ENCODE measurements at regions not wholly inside any gene's neighbourhood (a gene's known extent, or its start where the extent isn't known, plus 50 kb on each side); places are given as distances from the start of the nearest gene placed in this dataset.

DNA sequence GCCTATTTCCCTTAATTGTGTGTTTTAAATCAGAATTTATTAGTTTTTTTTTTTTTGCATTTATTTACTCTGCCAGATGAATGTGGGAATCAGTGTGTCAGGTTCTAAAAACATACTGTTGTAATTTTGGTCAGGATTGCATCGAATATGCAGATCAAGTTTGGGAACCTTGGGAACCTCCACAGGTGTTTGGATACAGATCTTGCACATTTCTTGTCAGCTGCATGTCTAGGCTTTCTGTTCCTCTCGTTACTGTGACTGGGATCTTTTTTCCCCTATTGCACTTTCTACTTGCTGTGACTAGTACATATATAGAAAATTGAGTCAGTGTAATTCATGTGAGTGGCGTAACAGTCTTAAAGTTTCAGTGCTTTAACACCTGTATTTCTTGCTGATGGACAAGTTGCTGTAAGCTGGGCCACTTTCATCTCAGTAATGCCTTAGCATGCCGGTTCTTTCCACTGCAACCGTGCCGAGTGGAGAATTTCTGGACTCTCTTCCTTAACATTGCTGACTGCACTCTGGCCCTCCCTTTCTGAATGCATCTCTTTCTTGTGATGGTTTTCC lies 112.5 kb downstream of the TENT4A start:
- FAIRE-seq, result no peak
- no peak for DNase-seq (ENCODE audit: insufficient read length, low spot score)

GRCh38 chr5:6826756-6827155 lies 113.5 kb downstream of the TENT4A start:
- TF ChIP-seq CTCF (IDR thresholded peaks at IDR 0.05; ENCODE audit: insufficient read depth, missing control alignments), result no peak
- no peak for DNase-seq (ENCODE audit: insufficient read length, low spot score)
- FAIRE-seq, result no peak

More for the DNA sequence above, 112.5 kb downstream of the TENT4A start:
- TF ChIP-seq CTCF (IDR thresholded peaks at IDR 0.05; ENCODE audit: insufficient read depth, missing control alignments), result no peak

DNA sequence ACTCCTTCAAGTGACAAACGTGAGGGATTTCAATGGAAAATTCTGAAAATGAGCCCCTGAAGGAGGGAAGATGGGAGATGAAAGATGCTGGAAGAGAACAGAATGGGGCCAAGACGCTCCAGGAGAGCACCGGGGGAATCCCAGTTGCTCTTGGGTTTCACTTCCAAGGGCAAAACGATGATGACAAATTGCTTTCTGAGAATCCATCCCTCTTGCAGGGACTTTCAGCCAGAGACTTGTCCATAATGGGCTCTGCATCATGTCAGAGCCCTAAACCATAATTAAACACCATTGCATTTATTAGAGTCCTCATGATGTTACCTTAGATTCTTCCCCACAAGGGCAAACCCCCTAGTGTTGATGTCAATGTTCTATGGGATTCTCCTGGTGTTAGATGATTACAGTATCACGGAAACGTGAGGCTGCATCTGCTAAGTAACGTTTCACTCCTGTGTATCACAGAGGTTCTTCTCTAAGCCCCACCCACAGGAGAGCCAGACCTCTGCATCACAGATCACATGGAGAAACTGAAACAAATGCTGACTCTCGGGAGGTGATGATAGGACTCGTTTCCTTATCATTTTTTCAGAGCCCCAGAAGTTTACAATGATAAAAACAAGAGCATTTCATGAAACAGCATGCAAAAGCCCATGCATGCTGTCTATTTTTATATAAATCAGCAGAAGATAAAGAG lies 114.4 kb downstream of the TENT4A start:
- no peak for FAIRE-seq
- TF ChIP-seq CTCF (IDR thresholded peaks at IDR 0.05; ENCODE audit: insufficient read depth, missing control alignments), result no peak

DNA sequence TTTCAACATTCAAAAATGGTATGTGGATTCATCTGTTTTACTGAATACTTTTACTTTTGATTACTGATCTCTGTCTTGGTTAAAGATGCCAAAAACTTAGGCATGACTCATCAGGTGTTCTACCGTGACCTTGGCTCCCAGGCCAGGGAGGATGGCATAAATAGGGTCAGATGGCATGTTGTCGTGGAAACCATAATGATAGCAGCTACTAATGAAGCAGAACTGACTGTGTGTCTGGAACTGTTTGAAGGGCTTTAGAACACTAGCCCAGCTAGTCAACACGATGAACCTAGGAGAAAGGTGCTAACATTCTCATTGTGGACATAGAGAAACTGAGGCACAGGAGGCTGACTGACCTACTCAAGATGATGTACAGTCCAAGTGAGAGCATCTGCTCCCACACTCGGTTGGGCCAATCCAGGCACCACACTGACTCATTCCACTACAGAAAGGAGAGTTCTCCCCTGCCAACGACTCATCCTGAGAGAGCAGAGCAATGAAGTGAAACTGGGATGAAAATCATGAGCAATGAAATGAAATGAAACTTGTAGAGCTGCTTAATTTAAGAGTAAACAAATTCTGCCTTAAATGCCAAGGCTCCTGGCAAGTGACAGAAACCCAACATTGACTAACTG lies 116.0 kb downstream of the TENT4A start:
- DNase-seq (ENCODE audit: insufficient read length, low spot score), result no peak
- no peak for FAIRE-seq
- TF ChIP-seq CTCF (IDR thresholded peaks at IDR 0.05; ENCODE audit: insufficient read depth, missing control alignments), result no peak

More for the DNA sequence above, 114.4 kb downstream of the TENT4A start:
- DNase-seq (ENCODE audit: insufficient read length, low spot score), result no peak

GRCh38 chr5:6830643-6831239 lies 117.5 kb downstream of the TENT4A start:
- no peak for TF ChIP-seq CTCF (IDR thresholded peaks at IDR 0.05; ENCODE audit: insufficient read depth, missing control alignments)
- no peak for FAIRE-seq
- no peak for DNase-seq (ENCODE audit: insufficient read length, low spot score)

- DNase-seq (ENCODE audit: insufficient read length, low spot score), result no peak
- TF ChIP-seq CTCF (IDR thresholded peaks at IDR 0.05; ENCODE audit: insufficient read depth, missing control alignments), result no peak
- no peak for FAIRE-seq
Measured at GRCh38 chr5:6831678-6832671, 118.7 kb downstream of the TENT4A start.

All from D721Med (cell line).